PC-9 (cell line): ENCODE measurements at regions not wholly inside any gene's neighbourhood (a gene's known extent, or its start where the extent isn't known, plus 50 kb on each side); places are given as distances from the start of the nearest gene placed in this dataset.

Experiments
- BruUV-seq: library from RNA; stranded (reverse); fragments of 400-500 nt; replicated peaks from 2 replicates; lab custom pipeline; 2021; lab: Mats Ljungman, UMichigan
- CTCF ChIA-PET: fragments of 300-600 bp; sonication (Branson Sonifier 250); formaldehyde crosslinking; loops from one replicate; lab custom pipeline; 2022; ENCODE audit warnings: antibody characterized with exemption; lab: Charles Lee
- POLR2A ChIA-PET: fragments of 300-600 bp; sonication (Branson Sonifier 250); formaldehyde crosslinking; loops from one replicate; lab custom pipeline; 2022; ENCODE audit warnings: antibody characterized with exemption; ENCODE audit not compliant: unreplicated experiment; lab: Charles Lee
- DNase-seq, 2 experiments: peaks; one replicate each; pipeline versions ENCODE4 v3.0.0 to v3.0.0-alpha.2; 2015 to 2022; ENCODE audit warnings: mixed read lengths in 1 of 2
- H2AFZ ChIP-seq: fragments of 200-600 bp; sonication (generic); 2 replicates; pipeline ENCODE4 v1.8.1; 2017; ENCODE audit warnings: antibody characterized with exemption
- H3F3A ChIP-seq: fragments of 200-600 bp; sonication (generic); 2 replicates; pipeline ENCODE4 v1.8.1; 2017; ENCODE audit warnings: antibody characterized with exemption, mild to moderate bottlenecking, low read depth; ENCODE audit not compliant: insufficient read depth
- H3K27ac ChIP-seq: fragments of 200-600 bp; sonication (generic); 2 replicates; pipeline ENCODE4 v1.6.1; 2016; ENCODE audit warnings: mixed run types
- H3K27me3 ChIP-seq: fragments of 200-600 bp; sonication (generic); 2 replicates; pipeline ENCODE4 v1.6.1; 2016; ENCODE audit warnings: low read depth, mixed run types; ENCODE audit not compliant: insufficient read depth
- H3K36me3 ChIP-seq: fragments of 200-600 bp; sonication (generic); 2 replicates; pipeline ENCODE4 v1.6.1; 2016; ENCODE audit warnings: low read depth, mixed run types
- H3K4me1 ChIP-seq: fragments of 200-600 bp; sonication (generic); replicated peaks from 2 replicates; pipeline ENCODE4 v1.6.1; 2016; ENCODE audit warnings: mixed run types; ENCODE audit not compliant: insufficient read depth
- H3K4me2 ChIP-seq: fragments of 200-600 bp; sonication (generic); 2 replicates; pipeline ENCODE4 v1.6.1; 2017; ENCODE audit warnings: mixed run types
- H3K4me3 ChIP-seq: fragments of 200-600 bp; sonication (generic); 2 replicates; pipeline ENCODE4 v1.6.1; 2016; ENCODE audit warnings: mixed run types
- H3K79me2 ChIP-seq: fragments of 200-600 bp; sonication (generic); 2 replicates; pipeline ENCODE4 v1.6.1; 2017; ENCODE audit warnings: low read depth, mixed run types
- H3K9me2 ChIP-seq: fragments of 200-600 bp; sonication (generic); 2 replicates; pipeline ENCODE4 v1.8.1; 2017; ENCODE audit warnings: mild to moderate bottlenecking; ENCODE audit not compliant: insufficient read depth
- H3K9me3 ChIP-seq: fragments of 200-600 bp; sonication (generic); 2 replicates; pipeline ENCODE4 v1.8.1; 2016; ENCODE audit warnings: low read depth; ENCODE audit not compliant: insufficient read depth
- H4K20me1 ChIP-seq: fragments of 200-600 bp; sonication (generic); 2 replicates; pipeline ENCODE4 v1.8.1; 2017; ENCODE audit not compliant: insufficient read depth
- EZH2 ChIP-seq: fragments of 200-600 bp; sonication (generic); IDR thresholded peaks from 2 replicates; pipeline ENCODE4 v1.8.0; 2017; ENCODE audit warnings: antibody characterized with exemption, low read depth
- intact Hi-C: fragments of 100-400 bp; cut with micrococcal nuclease; formaldehyde crosslinking; loops from one replicate; pipeline ENCODE4 v1.10.0; 2022; ENCODE audit not compliant: unreplicated experiment
- TF ChIP-seq, protein P1 (sequence below): fragments of 200-600 bp; sonication (generic); conservative IDR thresholded peaks from 2 replicates; pipeline ENCODE4 v1.6.1; 2017; ENCODE audit warnings: mixed run types, antibody characterized with exemption, mild to moderate bottlenecking, moderate library complexity

DNA sequence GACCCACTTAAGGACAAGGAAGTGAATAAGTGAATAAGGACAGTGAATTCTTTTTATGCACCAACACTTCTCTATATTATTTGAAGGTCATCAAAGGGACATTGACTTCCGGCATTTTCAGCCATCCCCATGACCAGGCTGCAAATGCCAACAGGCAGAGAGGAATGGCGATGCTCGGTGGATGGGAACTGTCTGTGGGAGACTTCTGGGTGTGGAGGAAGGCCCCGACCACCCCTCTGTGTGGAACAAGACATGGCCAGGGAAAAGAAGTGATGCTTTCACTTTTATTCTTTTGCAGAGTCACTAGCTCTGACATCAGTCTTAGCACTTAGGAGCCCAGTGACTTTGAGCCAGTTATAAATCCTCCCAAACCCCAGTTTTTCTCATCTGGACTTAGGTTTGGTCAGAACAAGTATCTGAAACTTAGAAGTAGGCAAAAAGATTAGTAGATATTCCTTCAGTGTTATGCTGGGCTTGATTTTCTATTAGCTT lies 84.5 kb downstream of the KBTBD8 start:
- H3K9me3 ChIP-seq = no peaks in the 10 kb centered on the region
- H3K9me2 ChIP-seq = no peaks in the 10 kb centered on the region
- no peak overlapping the region for H2AFZ ChIP-seq
- no peaks in the 10 kb centered on the region for H3K79me2 ChIP-seq
- H4K20me1 ChIP-seq = no peaks in the 10 kb centered on the region
- H3K27me3 ChIP-seq = no peaks in the 10 kb centered on the region
- no peaks in the 10 kb centered on the region for H3K36me3 ChIP-seq
- no peak overlapping the region for H3K4me3 ChIP-seq
- H3K27ac ChIP-seq = no peak overlapping the region
- intact Hi-C loops = no loop called here
- H3K4me1 ChIP-seq = no peaks in the 10 kb centered on the region
- POLR2A ChIA-PET = no interaction called here
- BruUV-seq = no TSS peak
- no peaks in the 10 kb centered on the region for H3F3A ChIP-seq
- H3K4me2 ChIP-seq = no peak overlapping the region
- CTCF ChIA-PET = no interaction called here
- DNase-seq = no peak
- TF ChIP-seq, protein P1, sequence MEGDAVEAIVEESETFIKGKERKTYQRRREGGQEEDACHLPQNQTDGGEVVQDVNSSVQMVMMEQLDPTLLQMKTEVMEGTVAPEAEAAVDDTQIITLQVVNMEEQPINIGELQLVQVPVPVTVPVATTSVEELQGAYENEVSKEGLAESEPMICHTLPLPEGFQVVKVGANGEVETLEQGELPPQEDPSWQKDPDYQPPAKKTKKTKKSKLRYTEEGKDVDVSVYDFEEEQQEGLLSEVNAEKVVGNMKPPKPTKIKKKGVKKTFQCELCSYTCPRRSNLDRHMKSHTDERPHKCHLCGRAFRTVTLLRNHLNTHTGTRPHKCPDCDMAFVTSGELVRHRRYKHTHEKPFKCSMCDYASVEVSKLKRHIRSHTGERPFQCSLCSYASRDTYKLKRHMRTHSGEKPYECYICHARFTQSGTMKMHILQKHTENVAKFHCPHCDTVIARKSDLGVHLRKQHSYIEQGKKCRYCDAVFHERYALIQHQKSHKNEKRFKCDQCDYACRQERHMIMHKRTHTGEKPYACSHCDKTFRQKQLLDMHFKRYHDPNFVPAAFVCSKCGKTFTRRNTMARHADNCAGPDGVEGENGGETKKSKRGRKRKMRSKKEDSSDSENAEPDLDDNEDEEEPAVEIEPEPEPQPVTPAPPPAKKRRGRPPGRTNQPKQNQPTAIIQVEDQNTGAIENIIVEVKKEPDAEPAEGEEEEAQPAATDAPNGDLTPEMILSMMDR = no peak
- TF ChIP-seq EZH2 = no peak

DNA sequence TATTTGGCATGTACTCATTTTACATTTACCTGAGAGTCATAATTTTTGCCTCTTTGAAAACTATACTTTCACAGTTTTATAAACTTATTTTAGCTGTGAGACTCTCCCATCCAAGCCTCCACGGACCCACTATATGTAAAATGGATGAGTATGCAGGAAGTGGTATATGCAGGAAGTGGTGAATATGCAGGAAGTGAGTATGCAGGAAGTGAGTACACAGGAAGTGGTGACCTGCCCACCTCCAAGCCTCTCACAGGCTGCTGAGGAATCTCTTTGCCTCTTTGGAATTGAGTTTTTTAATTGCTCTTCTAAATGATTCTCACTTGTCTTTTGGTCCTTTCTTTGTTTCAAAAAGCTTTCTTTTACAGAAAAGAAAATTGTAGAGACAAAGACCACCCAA lies 85.2 kb downstream of the KBTBD8 start:
- POLR2A ChIA-PET = no interaction called here
- H3K9me3 ChIP-seq = no peaks in the 10 kb centered on the region
- no peak overlapping the region for H2AFZ ChIP-seq
- no peaks in the 10 kb centered on the region for H3K79me2 ChIP-seq
- no peaks in the 10 kb centered on the region for H4K20me1 ChIP-seq
- no TSS peak for BruUV-seq
- intact Hi-C loops = no loop called here
- no peaks in the 10 kb centered on the region for H3K9me2 ChIP-seq
- H3K4me2 ChIP-seq = no peak overlapping the region
- H3K36me3 ChIP-seq = no peaks in the 10 kb centered on the region
- TF ChIP-seq, protein P1 = no peak
- TF ChIP-seq EZH2 = no peak
- DNase-seq = no peak
- CTCF ChIA-PET = no interaction called here
- H3K27ac ChIP-seq = no peak overlapping the region
- no peaks in the 10 kb centered on the region for H3F3A ChIP-seq
- H3K4me1 ChIP-seq = no peaks in the 10 kb centered on the region
- no peak overlapping the region for H3K4me3 ChIP-seq
- H3K27me3 ChIP-seq = no peaks in the 10 kb centered on the region

DNA sequence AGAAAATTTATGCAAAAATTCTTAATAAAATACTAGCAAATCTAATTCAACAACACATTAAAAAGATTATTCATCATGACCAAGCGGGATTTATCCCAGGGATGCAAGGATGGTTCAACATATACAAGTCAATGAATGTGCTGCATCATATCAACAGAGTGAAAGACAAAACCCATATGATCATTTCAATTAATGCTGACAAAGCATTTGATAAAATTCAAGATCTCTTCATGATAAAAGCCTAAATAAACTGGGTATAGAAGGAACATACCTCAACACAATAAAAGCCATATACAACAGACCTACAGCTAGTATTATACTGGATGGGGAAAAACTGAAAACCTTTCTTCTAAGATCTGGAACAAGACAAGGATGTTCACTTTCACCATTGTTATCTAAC lies 89.7 kb downstream of the KBTBD8 start:
- TF ChIP-seq EZH2 = no peak
- TF ChIP-seq, protein P1 = no peak
- CTCF ChIA-PET = no interaction called here
- Histone ChIP-seq H3F3A (no peaks in the 10 kb centered on the region), H3K27me3 (no peaks in the 10 kb centered on the region), H3K4me1 (no peaks in the 10 kb centered on the region), H3K9me3 (no peaks in the 10 kb centered on the region), H3K4me2 (no peak overlapping the region), H3K27ac (no peak overlapping the region), H3K79me2 (no peaks in the 10 kb centered on the region), H2AFZ (no peak overlapping the region), H3K36me3 (no peaks in the 10 kb centered on the region), H3K9me2 (no peaks in the 10 kb centered on the region), H4K20me1 (no peaks in the 10 kb centered on the region), H3K4me3 (no peak overlapping the region)
- no peak for DNase-seq
- intact Hi-C loops = no loop called here
- BruUV-seq = no TSS peak
- POLR2A ChIA-PET = no interaction called here
